ENCODE measurements at regions not wholly inside any gene's neighbourhood (a gene's known extent, or its start where the extent isn't known, plus 50 kb on each side); places are given as distances from the start of the nearest gene placed in this dataset.
"Not testable (repeated sequence)": the region's sequence is repeated elsewhere in the genome, so short reads cannot be mapped to it uniquely, and the experiment has no call there.

- TF ChIP-seq CTCF (IDR thresholded peaks at IDR 0.05; ENCODE audit: poor library complexity); EZH2 (IDR thresholded peaks at IDR 0.05; ENCODE audit: borderline replicate concordance); EZH2phosphoT487 (IDR thresholded peaks at IDR 0.05; ENCODE audit: low read depth, severe bottlenecking, unreplicated experiment): not testable (repeated sequence)
These were observed 158.8 kb downstream of the SPATA31A6 start for GRCh38 chr9:42342297-42342696.

Data from hepatocyte (in vitro differentiated cells).